Parathyroid adenoma (tissue), 2 donors: ENCODE measurements at regions not wholly inside any gene's neighbourhood (a gene's known extent, or its start where the extent isn't known, plus 50 kb on each side); places are given as distances from the start of the nearest gene placed in this dataset.

Source experiments
- H2AFZ ChIP-seq: fragments of 300-600 bp; sonication (generic); one replicate; pipeline ENCODE4 v1.7.0; 2017; ENCODE audit warnings: antibody characterized with exemption, mild to moderate bottlenecking
- H3K27ac ChIP-seq: fragments of 300-600 bp; sonication (generic); one replicate; pipeline ENCODE4 v1.7.0; 2017
- H3K27me3 ChIP-seq: fragments of 300-600 bp; sonication (generic); one replicate; pipeline ENCODE4 v1.7.0; 2017; ENCODE audit warnings: low read length; ENCODE audit not compliant: control insufficient read depth, insufficient read depth
- H3K36me3 ChIP-seq: fragments of 300-600 bp; sonication (generic); one replicate; pipeline ENCODE4 v1.7.0; 2017; ENCODE audit warnings: low read length; ENCODE audit not compliant: control insufficient read depth, insufficient read depth
- H3K4me1 ChIP-seq: fragments of 300-600 bp; sonication (generic); one replicate; pipeline ENCODE4 v1.7.0; 2017; ENCODE audit warnings: control low read depth
- H3K4me2 ChIP-seq: fragments of 300-600 bp; sonication (generic); one replicate; pipeline ENCODE4 v1.7.0; 2017; ENCODE audit warnings: low read length
- H3K4me3 ChIP-seq: fragments of 300-600 bp; sonication (generic); one replicate; pipeline ENCODE4 v1.7.0; 2017; ENCODE audit warnings: low read depth, low read length
- H3K79me2 ChIP-seq: fragments of 300-600 bp; sonication (generic); one replicate; pipeline ENCODE4 v1.7.0; 2017; ENCODE audit warnings: control low read depth
- H3K9ac ChIP-seq: fragments of 300-600 bp; sonication (generic); one replicate; pipeline ENCODE4 v1.7.0; 2017; ENCODE audit warnings: mild to moderate bottlenecking
- H3K9me3 ChIP-seq: fragments of 300-600 bp; sonication (generic); one replicate; pipeline ENCODE4 v1.7.0; 2017; ENCODE audit warnings: low read length; ENCODE audit not compliant: control insufficient read depth
- CTCF ChIP-seq: fragments of 300-600 bp; sonication (generic); IDR thresholded peaks from one replicate; pipeline ENCODE4 v1.7.0; 2017; ENCODE audit warnings: antibody characterized with exemption, mild to moderate bottlenecking
- donor health status: primary hyperparathyroidism.

- H3K79me2 ChIP-seq = no peaks in the 10 kb centered on the region
- no peak overlapping the region for H3K4me2 ChIP-seq
- H3K9me3 ChIP-seq = no peaks in the 10 kb centered on the region
- H3K4me3 ChIP-seq = no peak overlapping the region
- H3K27me3 ChIP-seq = no peaks in the 10 kb centered on the region
- no peak overlapping the region for H3K9ac ChIP-seq
- no peak for TF ChIP-seq CTCF
- no peak overlapping the region for H3K27ac ChIP-seq
- H2AFZ ChIP-seq = no peak overlapping the region
- no peaks in the 10 kb centered on the region for H3K4me1 ChIP-seq
- H3K36me3 ChIP-seq = no peaks in the 10 kb centered on the region
Measured at GRCh38 chr1:29458737-29459619, 222.7 kb downstream of the PTPRU start.

- no peak for TF ChIP-seq CTCF
- Histone ChIP-seq H3K27ac (no peak overlapping the region), H3K79me2 (no peaks in the 10 kb centered on the region), H3K27me3 (no peaks in the 10 kb centered on the region), H3K9me3 (no peaks in the 10 kb centered on the region), H3K36me3 (no peaks in the 10 kb centered on the region), H3K9ac (no peak overlapping the region), H3K4me2 (no peak overlapping the region), H3K4me1 (no peaks in the 10 kb centered on the region), H2AFZ (no peak overlapping the region), H3K4me3 (no peak overlapping the region)
Measured at GRCh38 chr1:29457496-29458368, 221.4 kb downstream of the PTPRU start.

GRCh38 chr1:29456685-29457435, 220.5 kb downstream of the PTPRU start:
- no peaks in the 10 kb centered on the region for H3K27me3 ChIP-seq
- H3K9me3 ChIP-seq = no peaks in the 10 kb centered on the region
- H3K4me3 ChIP-seq = no peak overlapping the region
- no peaks in the 10 kb centered on the region for H3K4me1 ChIP-seq
- no peaks in the 10 kb centered on the region for H3K36me3 ChIP-seq
- no peaks in the 10 kb centered on the region for H3K79me2 ChIP-seq
- H3K27ac ChIP-seq = no peak overlapping the region
- TF ChIP-seq CTCF = no peak
- H2AFZ ChIP-seq = no peak overlapping the region
- no peak overlapping the region for H3K9ac ChIP-seq
- H3K4me2 ChIP-seq = no peak overlapping the region

GRCh38 chr1:29455781-29456180, 219.5 kb downstream of the PTPRU start:
- Histone ChIP-seq H3K27me3 (no peaks in the 10 kb centered on the region), H3K9ac (no peak overlapping the region), H3K27ac (no peak overlapping the region), H3K79me2 (no peaks in the 10 kb centered on the region), H3K36me3 (no peaks in the 10 kb centered on the region), H3K4me3 (no peak overlapping the region), H2AFZ (no peak overlapping the region), H3K4me1 (no peaks in the 10 kb centered on the region), H3K9me3 (no peaks in the 10 kb centered on the region), H3K4me2 (no peak overlapping the region)
- no peak for TF ChIP-seq CTCF
